IMR-90 (cell line): ENCODE measurements at regions not wholly inside any gene's neighbourhood (a gene's known extent, or its start where the extent isn't known, plus 50 kb on each side); places are given as distances from the start of the nearest gene placed in this dataset.

Experiments used
- ATAC-seq: fragments of 200-7000 bp; cut with Tn5 transposase; 2 replicates; pipeline ENCODE4 v1.9.1; 2020; ENCODE audit warnings: low read depth, mild to moderate bottlenecking, moderate library complexity
- BruUV-seq: library from RNA; stranded (reverse); fragments of 400-500 nt; replicated peaks from 2 replicates; lab custom pipeline; 2021; lab: Mats Ljungman, UMichigan
- CTCF ChIA-PET: fragments of 300-600 bp; formaldehyde crosslinking; extraction: SDS; loops from one replicate; lab custom pipeline; 2021; ENCODE audit warnings: antibody characterized with exemption; lab: Yijun Ruan, JAX
- POLR2A ChIA-PET: fragments of 300-600 bp; sonication (Branson Sonifier 250); formaldehyde crosslinking; loops from one replicate; lab custom pipeline; 2022; ENCODE audit warnings: antibody characterized with exemption; ENCODE audit not compliant: unreplicated experiment; lab: Charles Lee
- DNase-seq: peaks from one replicate; pipeline ENCODE4 v3.0.0; 2013
- H2AFZ ChIP-seq: replicated peaks from 2 replicates; pipeline ENCODE3; 2013; ENCODE audit warnings: low read length, mild to moderate bottlenecking; ENCODE audit not compliant: poor library complexity
- H2AK5ac ChIP-seq: 2 replicates; pipeline ENCODE4 v1.6.1; 2013; ENCODE audit warnings: low read depth, low read length, inconsistent platforms
- H2AK9ac ChIP-seq: replicated peaks from 2 replicates; pipeline ENCODE3; 2013; ENCODE audit warnings: mild to moderate bottlenecking, low read depth, low read length, moderate library complexity; ENCODE audit not compliant: poor library complexity
- H2BK120ac ChIP-seq: 2 replicates; pipeline ENCODE4 v1.6.1; 2013; ENCODE audit warnings: low read depth, low read length, inconsistent platforms
- H2BK15ac ChIP-seq: 3 replicates; pipeline ENCODE4 v1.6.1; 2013; ENCODE audit warnings: low read depth, low read length, inconsistent platforms
- H2BK20ac ChIP-seq: 2 replicates; pipeline ENCODE4 v1.6.1; 2013; ENCODE audit warnings: low read depth, mild to moderate bottlenecking, inconsistent platforms, low read length, moderate library complexity
- H2BK5ac ChIP-seq: 2 replicates; pipeline ENCODE4 v1.6.1; 2013; ENCODE audit warnings: mild to moderate bottlenecking, low read depth, low read length, inconsistent platforms; ENCODE audit not compliant: poor library complexity, severe bottlenecking
- H3K14ac ChIP-seq: replicated peaks from 2 replicates; pipeline ENCODE4 v1.6.1; 2013; ENCODE audit warnings: low read depth, low read length, inconsistent platforms
- H3K18ac ChIP-seq: 2 replicates; pipeline ENCODE4 v1.6.1; 2013; ENCODE audit warnings: low read depth, low read length, control low read depth
- H3K23ac ChIP-seq: 2 replicates; pipeline ENCODE4 v1.6.1; 2013; ENCODE audit warnings: low read depth, low read length, inconsistent platforms
- H3K27ac ChIP-seq: 2 replicates; pipeline ENCODE4 v1.5.1; 2013; ENCODE audit warnings: mild to moderate bottlenecking, control low read depth, low read length; ENCODE audit not compliant: insufficient read depth
- H3K27me3 ChIP-seq: 2 replicates; pipeline ENCODE4 v1.6.1; 2013; ENCODE audit warnings: low read length; ENCODE audit not compliant: control insufficient read depth, insufficient read depth
- H3K36me3 ChIP-seq: 2 replicates; pipeline ENCODE4 v1.6.1; 2013; ENCODE audit warnings: low read length, mixed read lengths; ENCODE audit not compliant: control insufficient read depth, insufficient read depth
- H3K4ac ChIP-seq: 2 replicates; pipeline ENCODE4 v1.6.1; 2013; ENCODE audit warnings: low read depth, low read length, inconsistent platforms
- H3K4me1 ChIP-seq: 2 replicates; pipeline ENCODE4 v1.6.1; 2013; ENCODE audit warnings: low read length, mixed read lengths; ENCODE audit not compliant: control insufficient read depth, insufficient read depth
- H3K4me2 ChIP-seq: 2 replicates; pipeline ENCODE4 v1.6.1; 2013; ENCODE audit warnings: low read depth, mild to moderate bottlenecking, control low read depth, low read length, moderate library complexity
- H3K4me3 ChIP-seq: 2 replicates; pipeline ENCODE4 v1.5.1; 2013; ENCODE audit warnings: low read depth, mild to moderate bottlenecking, control low read depth, low read length, moderate library complexity; ENCODE audit not compliant: insufficient read depth
- H3K56ac ChIP-seq: 2 replicates; pipeline ENCODE4 v1.6.1; 2013; ENCODE audit warnings: low read length, inconsistent platforms; ENCODE audit not compliant: insufficient read depth; ENCODE audit errors: extremely low read depth
- H3K79me1 ChIP-seq, 2 experiments: 2 replicates each; pipeline ENCODE4 v1.6.1; 2013; ENCODE audit warnings: low read length in 2 of 2, inconsistent platforms in 1 of 2, low read depth in 1 of 2
- H3K9ac ChIP-seq: 2 replicates; pipeline ENCODE4 v1.6.1; 2013; ENCODE audit warnings: low read depth, low read length, control low read depth
- H3K9me1 ChIP-seq: 2 replicates; pipeline ENCODE4 v1.6.1; 2013; ENCODE audit warnings: low read length, inconsistent platforms; ENCODE audit not compliant: insufficient read depth
- H3K9me3 ChIP-seq: 2 replicates; pipeline ENCODE4 v1.6.1; 2013; ENCODE audit warnings: low read length; ENCODE audit not compliant: control insufficient read depth, insufficient read depth
- H4K20me1 ChIP-seq: 2 replicates; pipeline ENCODE4 v1.6.1; 2013; ENCODE audit warnings: low read length, inconsistent platforms; ENCODE audit not compliant: insufficient read depth
- H4K5ac ChIP-seq: 2 replicates; pipeline ENCODE4 v1.6.1; 2013; ENCODE audit warnings: mild to moderate bottlenecking, low read depth, low read length, control low read depth
- H4K8ac ChIP-seq, 2 experiments: 2 replicates each; pipeline ENCODE4 v1.6.1; 2013; ENCODE audit warnings: low read depth in 2 of 2, low read length in 2 of 2, control low read depth in 1 of 2, inconsistent platforms in 1 of 2
- H4K91ac ChIP-seq: 2 replicates; pipeline ENCODE4 v1.6.1; 2013; ENCODE audit warnings: low read depth, low read length, inconsistent platforms; ENCODE audit not compliant: insufficient read depth
- BHLHE40 ChIP-seq: fragments of 150-350 bp; IDR thresholded peaks from 2 replicates; pipeline ENCODE4 v1.6.1; 2016; ENCODE audit warnings: mild to moderate bottlenecking, low read depth, low read length
- CEBPB ChIP-seq: IDR thresholded peaks from 2 replicates; pipeline ENCODE4 v1.6.1; 2012; ENCODE audit warnings: low read depth, low read length, improper control_type of control experiment
- CHD1 ChIP-seq: IDR thresholded peaks from 2 replicates; pipeline ENCODE4 v1.6.1; 2012; ENCODE audit warnings: low read depth, low read length, improper control_type of control experiment
- CTCF ChIP-seq: conservative IDR thresholded peaks from 2 replicates; pipeline ENCODE4 v1.5.1; 2012; ENCODE audit warnings: mild to moderate bottlenecking, low read depth, low read length, improper control_type of control experiment
- MAFK ChIP-seq: IDR thresholded peaks from 2 replicates; pipeline ENCODE4 v1.6.1; 2012; ENCODE audit warnings: low read depth, low read length, improper control_type of control experiment
- MAZ ChIP-seq: IDR thresholded peaks from 2 replicates; pipeline ENCODE4 v1.6.1; 2012; ENCODE audit warnings: low read depth, mild to moderate bottlenecking, low read length, improper control_type of control experiment, moderate library complexity, borderline replicate concordance
- MXI1 ChIP-seq: IDR thresholded peaks from 2 replicates; pipeline ENCODE4 v1.6.1; 2012; ENCODE audit warnings: low read depth, mild to moderate bottlenecking, low read length, moderate library complexity, borderline replicate concordance
- NFE2L2 ChIP-seq: fragments of 150-350 bp; IDR thresholded peaks from 2 replicates; pipeline ENCODE4 v1.6.1; 2016; ENCODE audit warnings: low read depth, mild to moderate bottlenecking, low read length
- RAD21 ChIP-seq: IDR thresholded peaks from 2 replicates; pipeline ENCODE4 v1.6.1; 2012; ENCODE audit warnings: low read length, improper control_type of control experiment
- SMC3 ChIP-seq: fragments of 150-350 bp; IDR thresholded peaks from 2 replicates; pipeline ENCODE4 v1.6.1; 2016; ENCODE audit warnings: low read depth, mild to moderate bottlenecking, antibody characterized with exemption, low read length, moderate library complexity
- WGBS, 2 experiments: methylation state at CpG; one replicate each; pipeline versions ENCODE4 v1.1.5 to v1.1.7; 2013; ENCODE audit warnings: missing lambda C conversion rate in 2 of 2; ENCODE audit not compliant: insufficient read length in 1 of 2; ENCODE audit errors: extremely low coverage in 2 of 2; 5-methylcytosine and 5-hydroxymethylcytosine counted together
- dilution Hi-C: fragments of 300-500 bp; cut with HindIII; formaldehyde crosslinking; loops from one replicate; pipeline ENCODE4 v1.14.3; 2018; ENCODE audit warnings: low sequenced_read_pairs; ENCODE audit not compliant: unreplicated experiment
- in situ Hi-C: fragments of 300-500 bp; cut with MboI; formaldehyde crosslinking; loops from 3 replicates; pipeline ENCODE4 v1.14.3; 2019; ENCODE audit warnings: low sequenced_read_pairs, inconsistent platforms, mixed read lengths
- intact Hi-C: fragments of 100-400 bp; cut with micrococcal nuclease; formaldehyde crosslinking; loops from 2 replicates; pipeline ENCODE4 v1.10.0; 2022
- TF ChIP-seq, protein P1 (sequence below): fragments of 150-350 bp; IDR thresholded peaks from 2 replicates; pipeline ENCODE4 v1.6.1; 2016; ENCODE audit warnings: low read depth, mild to moderate bottlenecking, low read length, moderate library complexity, borderline replicate concordance

GRCh38 chr3:124276539-124277143 lies 284.7 kb upstream of the ROPN1 start:
- H2AK5ac ChIP-seq: no peak overlapping the region
- ATAC-seq (no peak), DNase-seq (no peak)
- in situ Hi-C loops (no loop called here), intact Hi-C loops (no loop called here), dilution Hi-C loops (no loop called here)
- H3K27me3 ChIP-seq: peaks cover 8% of the 10 kb centered on the region; the same call in 1 of the 2 replicates
- H4K8ac ChIP-seq: no peak overlapping the region
- BruUV-seq: no TSS peak
- no peak overlapping the region for H3K4ac ChIP-seq
- no peak overlapping the region for H3K27ac ChIP-seq
- no peak overlapping the region for H4K91ac ChIP-seq
- no peaks in the 10 kb centered on the region for H4K20me1 ChIP-seq
- H3K79me1 ChIP-seq: no peaks in the 10 kb centered on the region
- no peak overlapping the region for H2BK120ac ChIP-seq
- TF ChIP-seq CHD1 (no peak), CTCF (no peak), BHLHE40 (no peak), SMC3 (no peak), MAFK (no peak), MXI1 (no peak), MAZ (no peak), NFE2L2 (no peak), RAD21 (no peak), CEBPB (no peak)
- TF ChIP-seq, protein P1, sequence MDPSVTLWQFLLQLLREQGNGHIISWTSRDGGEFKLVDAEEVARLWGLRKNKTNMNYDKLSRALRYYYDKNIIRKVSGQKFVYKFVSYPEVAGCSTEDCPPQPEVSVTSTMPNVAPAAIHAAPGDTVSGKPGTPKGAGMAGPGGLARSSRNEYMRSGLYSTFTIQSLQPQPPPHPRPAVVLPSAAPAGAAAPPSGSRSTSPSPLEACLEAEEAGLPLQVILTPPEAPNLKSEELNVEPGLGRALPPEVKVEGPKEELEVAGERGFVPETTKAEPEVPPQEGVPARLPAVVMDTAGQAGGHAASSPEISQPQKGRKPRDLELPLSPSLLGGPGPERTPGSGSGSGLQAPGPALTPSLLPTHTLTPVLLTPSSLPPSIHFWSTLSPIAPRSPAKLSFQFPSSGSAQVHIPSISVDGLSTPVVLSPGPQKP: no peak
- H2AK9ac ChIP-seq: no peak overlapping the region
- H3K9ac ChIP-seq: no peak overlapping the region
- H3K4me2 ChIP-seq: no peak overlapping the region
- no peak overlapping the region for H2AFZ ChIP-seq
- H3K18ac ChIP-seq: no peak overlapping the region
- no peak overlapping the region for H3K14ac ChIP-seq
- no CpG with 5 or more reads among the region's 8 CpGs for WGBS, 2 experiments
- no peaks in the 10 kb centered on the region for H3K36me3 ChIP-seq
- H3K4me1 ChIP-seq: peaks cover 2% of the 10 kb centered on the region
- no peak overlapping the region for H3K56ac ChIP-seq
- POLR2A ChIA-PET: no interaction called here
- CTCF ChIA-PET: no interaction called here
- H3K9me1 ChIP-seq: no peaks in the 10 kb centered on the region; the same call in 1 of the 2 replicates
- H3K23ac ChIP-seq: no peak overlapping the region
- no peak overlapping the region for H2BK5ac ChIP-seq
- H3K9me3 ChIP-seq: no peaks in the 10 kb centered on the region
- H2BK15ac ChIP-seq: no peak overlapping the region
- no peak overlapping the region for H2BK20ac ChIP-seq
- H3K4me3 ChIP-seq: no peak overlapping the region
- H4K5ac ChIP-seq: no peak overlapping the region
